Skeletal muscle tissue (tissue), 3 donors: ENCODE measurements at regions not wholly inside any gene's neighbourhood (a gene's known extent, or its start where the extent isn't known, plus 50 kb on each side); places are given as distances from the start of the nearest gene placed in this dataset.
"Not testable (repeated sequence)": the region's sequence is repeated elsewhere in the genome, so short reads cannot be mapped to it uniquely, and the experiment has no call there.

Experiments used
- H3K27ac ChIP-seq: one replicate; pipeline ENCODE4 v1.7.0; 2013; ENCODE audit warnings: mild to moderate bottlenecking, low read depth, low read length, inconsistent platforms
- H3K27me3 ChIP-seq, 3 donors: one replicate each; pipeline ENCODE4 v1.7.0; 2013; ENCODE audit warnings: low read length in 3 of 3; ENCODE audit not compliant: control insufficient read depth in 3 of 3, insufficient read depth in 3 of 3
- H3K36me3 ChIP-seq, 3 donors: one replicate each; pipeline ENCODE4 v1.7.0; 2013; ENCODE audit warnings: low read length in 3 of 3; ENCODE audit not compliant: control insufficient read depth in 3 of 3, insufficient read depth in 3 of 3
- H3K4me1 ChIP-seq, 3 donors: one replicate each; pipeline ENCODE4 v1.7.0; 2013; ENCODE audit warnings: low read length in 3 of 3, mild to moderate bottlenecking in 3 of 3; ENCODE audit not compliant: control insufficient read depth in 3 of 3, insufficient read depth in 3 of 3
- H3K4me3 ChIP-seq, 3 donors: one replicate each; pipeline ENCODE4 v1.7.0; 2013; ENCODE audit warnings: low read length in 3 of 3
- H3K9ac ChIP-seq, 3 donors: one replicate each; pipeline ENCODE4 v1.7.0; 2013; ENCODE audit warnings: low read length in 3 of 3, mild to moderate bottlenecking in 3 of 3, moderate library complexity in 2 of 3, low read depth in 1 of 3
- H3K9me3 ChIP-seq, 3 donors: one replicate each; pipeline ENCODE4 v1.7.0; 2013; ENCODE audit warnings: low read length in 3 of 3; ENCODE audit not compliant: control insufficient read depth in 3 of 3
- donor health status: Osteomylitis.

DNA sequence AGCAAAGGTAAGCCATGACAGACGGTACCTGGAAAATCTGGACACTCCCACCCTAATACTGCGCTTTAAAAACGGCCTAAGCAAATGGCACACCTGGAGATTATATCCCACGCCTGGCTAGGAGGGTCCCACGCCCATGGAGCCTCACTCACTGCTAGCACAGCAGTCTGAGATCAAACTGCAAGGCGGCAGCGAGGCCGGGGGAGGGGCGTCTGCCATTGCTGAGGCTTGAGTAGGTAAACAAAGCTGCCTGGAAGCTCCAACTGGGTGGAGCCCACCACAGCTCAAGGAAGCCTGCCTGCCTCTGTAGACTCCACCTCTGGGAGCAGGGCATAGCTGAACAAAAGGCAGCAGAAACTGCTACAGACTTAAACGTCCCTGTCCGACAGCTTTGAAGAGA lies 180.5 kb upstream of the PTGFR start:
- H3K4me3 ChIP-seq, H3K4me1 ChIP-seq, H3K27ac ChIP-seq, H3K9me3 ChIP-seq, H3K36me3 ChIP-seq, H3K27me3 ChIP-seq, H3K9ac ChIP-seq: not testable (repeated sequence)

DNA sequence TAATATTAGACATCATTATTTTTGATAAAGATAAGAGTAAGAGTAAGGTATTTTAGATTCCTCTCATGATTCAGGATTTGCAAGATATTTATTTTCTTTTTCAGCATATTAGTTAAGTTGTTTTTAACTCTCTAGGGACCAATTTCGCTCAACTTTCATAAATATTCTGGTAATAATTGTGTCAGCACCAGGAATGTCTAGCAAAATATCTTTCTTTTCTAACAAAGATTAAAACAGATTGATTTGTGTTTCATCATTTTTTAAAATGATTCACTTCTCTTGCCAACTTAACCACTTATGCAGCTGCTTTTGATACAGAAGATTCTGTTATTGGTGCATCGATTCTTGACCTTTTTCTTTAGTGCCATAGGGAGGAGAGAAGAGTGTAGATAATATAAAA lies 172.8 kb upstream of the PTGFR start:
- H3K4me1 ChIP-seq, result no peaks in the 10 kb centered on the region
- no peak overlapping the region for H3K9ac ChIP-seq
- no peaks in the 10 kb centered on the region for H3K9me3 ChIP-seq
- no peaks in the 10 kb centered on the region for H3K36me3 ChIP-seq
- H3K27me3 ChIP-seq, result no peaks in the 10 kb centered on the region
- H3K27ac ChIP-seq, result no peak overlapping the region
- no peak overlapping the region for H3K4me3 ChIP-seq

DNA sequence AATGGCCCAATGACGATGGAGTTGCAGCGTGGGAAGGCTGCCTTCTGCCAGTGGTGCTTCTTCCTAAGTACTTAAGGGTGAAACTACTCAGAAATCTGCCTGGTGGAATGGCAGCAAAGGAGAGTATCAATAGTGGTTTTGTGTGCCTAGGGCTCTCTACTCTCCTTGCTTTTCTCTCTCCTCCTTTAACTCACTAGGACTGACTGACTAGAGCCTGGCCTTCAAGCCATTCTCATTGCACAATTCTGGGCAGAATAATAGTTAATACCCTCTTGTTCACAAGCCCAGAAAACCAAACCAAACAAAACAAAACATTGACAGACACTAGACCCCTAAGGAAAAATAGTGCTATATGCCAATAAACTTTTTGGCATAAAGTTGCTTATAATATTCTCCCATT lies 171.2 kb upstream of the PTGFR start:
- Histone ChIP-seq H3K27ac (no peak overlapping the region), H3K4me1 (no peaks in the 10 kb centered on the region)

DNA sequence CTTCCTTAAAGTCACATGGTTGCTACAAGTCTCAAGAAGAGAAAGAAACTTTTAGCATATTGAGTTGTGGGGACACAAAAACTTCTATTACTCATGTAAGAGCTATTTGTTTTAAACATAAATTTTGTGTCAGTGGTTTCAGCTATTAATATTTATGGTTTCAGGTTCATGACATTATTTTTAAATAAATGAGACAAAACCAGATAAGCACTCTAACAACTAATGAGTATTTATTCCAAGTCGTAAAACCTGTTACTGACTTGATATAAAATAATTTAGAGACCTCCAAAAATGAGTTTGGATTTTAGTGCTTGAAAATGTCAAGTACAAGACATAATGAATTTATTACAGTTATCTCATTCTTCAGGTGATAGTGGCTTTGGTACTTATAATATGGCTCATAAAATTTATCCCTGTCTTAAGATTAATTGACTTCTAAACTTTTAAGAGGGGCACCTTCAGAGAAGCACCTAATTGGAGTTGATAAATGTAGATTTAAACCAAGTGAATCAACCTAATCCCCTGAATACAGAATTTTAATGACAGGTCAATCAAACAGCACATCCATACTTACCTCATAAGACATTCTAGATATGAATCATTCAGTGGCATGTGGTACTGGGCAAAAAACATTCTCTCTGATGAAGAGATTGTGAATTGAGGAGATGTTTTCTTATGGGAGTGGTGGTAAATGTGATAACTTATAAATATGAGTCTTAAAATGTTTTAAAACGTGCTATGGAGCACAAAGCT lies 167.7 kb upstream of the PTGFR start:
- H3K27me3 ChIP-seq, result no peaks in the 10 kb centered on the region
- H3K27ac ChIP-seq, result no peak overlapping the region

More for the DNA sequence above, 171.2 kb upstream of the PTGFR start:
- Histone ChIP-seq H3K9me3 (no peaks in the 10 kb centered on the region), H3K4me3 (no peak overlapping the region), H3K9ac (no peak overlapping the region), H3K27me3 (no peaks in the 10 kb centered on the region), H3K36me3 (no peaks in the 10 kb centered on the region)

DNA sequence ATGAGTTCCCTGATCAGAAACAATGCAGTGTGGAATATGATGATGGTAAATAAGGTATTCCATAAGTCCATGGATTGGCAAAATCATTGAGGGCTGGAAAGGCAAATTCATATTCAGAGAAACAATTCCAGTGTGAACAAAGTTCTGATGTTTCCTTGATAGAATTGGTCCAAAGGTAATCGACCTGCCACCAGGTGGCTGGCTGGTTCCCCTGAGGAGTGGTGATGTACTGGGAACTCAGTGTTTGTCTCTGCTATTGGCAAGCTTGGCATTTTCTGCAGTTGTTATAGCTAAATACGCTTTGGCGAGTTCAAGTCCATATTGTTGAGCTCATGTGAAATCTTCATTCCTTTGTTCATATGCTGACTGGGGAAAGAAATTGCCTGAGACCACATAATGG lies 165.5 kb upstream of the PTGFR start:
- H3K9me3 ChIP-seq, result no peaks in the 10 kb centered on the region
- no peaks in the 10 kb centered on the region for H3K4me1 ChIP-seq
- H3K4me3 ChIP-seq, result no peak overlapping the region
- H3K27me3 ChIP-seq, result no peaks in the 10 kb centered on the region
- H3K36me3 ChIP-seq, result no peaks in the 10 kb centered on the region
- H3K9ac ChIP-seq, result no peak overlapping the region
- H3K27ac ChIP-seq, result no peak overlapping the region

More for the DNA sequence above, 167.7 kb upstream of the PTGFR start:
- Histone ChIP-seq H3K36me3 (no peaks in the 10 kb centered on the region), H3K9ac (no peak overlapping the region), H3K4me3 (no peak overlapping the region), H3K4me1 (no peaks in the 10 kb centered on the region), H3K9me3 (no peaks in the 10 kb centered on the region)

- no peaks in the 10 kb centered on the region for H3K36me3 ChIP-seq
- no peak overlapping the region for H3K9ac ChIP-seq
These were observed 161.3 kb upstream of the PTGFR start for GRCh38 chr1:78329475-78329874.

GRCh38 chr1:78331799-78332198 lies 159.0 kb upstream of the PTGFR start:
- Histone ChIP-seq H3K27ac (no peak overlapping the region), H3K4me1 (no peaks in the 10 kb centered on the region), H3K9me3 (no peaks in the 10 kb centered on the region), H3K36me3 (no peaks in the 10 kb centered on the region), H3K4me3 (no peak overlapping the region), H3K27me3 (no peaks in the 10 kb centered on the region), H3K9ac (no peak overlapping the region)

More at GRCh38 chr1:78329475-78329874, 161.3 kb upstream of the PTGFR start:
- Histone ChIP-seq H3K4me1 (no peaks in the 10 kb centered on the region), H3K27me3 (no peaks in the 10 kb centered on the region), H3K4me3 (no peak overlapping the region), H3K27ac (no peak overlapping the region), H3K9me3 (no peaks in the 10 kb centered on the region)

GRCh38 chr1:78333502-78333901 lies 157.3 kb upstream of the PTGFR start:
- no peaks in the 10 kb centered on the region for H3K36me3 ChIP-seq
- H3K4me1 ChIP-seq, result no peaks in the 10 kb centered on the region
- H3K27ac ChIP-seq, result no peak overlapping the region
- H3K27me3 ChIP-seq, result no peaks in the 10 kb centered on the region
- H3K9me3 ChIP-seq, result no peaks in the 10 kb centered on the region
- H3K9ac ChIP-seq, result no peak overlapping the region
- no peak overlapping the region for H3K4me3 ChIP-seq

DNA sequence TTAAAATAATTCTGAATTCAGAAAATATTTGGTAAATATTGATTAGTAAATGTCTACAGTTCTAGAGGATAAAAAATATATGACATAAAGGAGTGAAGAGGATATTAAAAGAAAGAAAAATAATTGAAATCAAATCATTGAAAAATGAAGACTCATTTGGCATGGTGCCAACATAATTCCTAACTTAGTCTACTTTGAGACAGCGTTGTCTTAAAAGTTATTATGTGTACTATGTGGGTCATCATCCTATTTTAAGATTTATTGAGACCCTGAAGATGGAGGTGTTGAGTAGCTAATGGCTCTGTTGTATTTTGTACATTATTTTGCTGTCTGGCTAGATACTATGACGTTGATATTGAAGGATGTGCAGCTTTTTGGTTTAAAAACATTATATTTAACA lies 156.7 kb upstream of the PTGFR start:
- no peak overlapping the region for H3K27ac ChIP-seq
- H3K4me1 ChIP-seq, result no peaks in the 10 kb centered on the region
- no peaks in the 10 kb centered on the region for H3K36me3 ChIP-seq
- H3K27me3 ChIP-seq, result no peaks in the 10 kb centered on the region
- no peak overlapping the region for H3K9ac ChIP-seq
- no peaks in the 10 kb centered on the region for H3K9me3 ChIP-seq
- H3K4me3 ChIP-seq, result no peak overlapping the region

DNA sequence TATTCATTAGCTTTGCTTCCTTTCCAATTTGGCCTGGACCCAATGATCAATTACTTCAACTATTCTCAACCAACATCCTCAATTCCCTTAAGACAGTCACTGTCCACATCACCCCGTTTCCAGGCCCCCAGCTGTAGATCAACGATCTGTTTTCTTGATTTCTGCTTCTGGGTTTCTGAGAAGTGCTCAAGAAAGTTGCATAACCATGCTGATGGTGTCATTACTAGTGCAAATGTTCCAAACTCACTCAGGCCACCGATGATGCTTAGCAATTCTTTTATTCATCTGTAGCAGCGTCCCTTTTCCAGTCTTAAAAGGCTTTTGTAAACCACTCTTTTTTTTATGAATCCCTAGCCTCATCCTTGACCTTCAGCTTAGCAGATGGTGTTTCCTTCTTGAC lies 155.8 kb upstream of the PTGFR start:
- Histone ChIP-seq H3K9ac (no peak overlapping the region), H3K27me3 (no peaks in the 10 kb centered on the region), H3K27ac (peak overlapping the region; percentile 61), H3K4me1 (no peaks in the 10 kb centered on the region), H3K4me3 (no peak overlapping the region), H3K9me3 (no peaks in the 10 kb centered on the region), H3K36me3 (no peaks in the 10 kb centered on the region)
